Immature natural killer cell (primary cell): ENCODE measurements at regions not wholly inside any gene's neighbourhood (a gene's known extent, or its start where the extent isn't known, plus 50 kb on each side); places are given as distances from the start of the nearest gene placed in this dataset.

ENCODE experiments used
- DNase-seq, 3 donors: peaks; one replicate each; pipeline ENCODE4 v3.0.0; 2022; ENCODE audit warnings: mixed read lengths in 1 of 3
- H3K27ac Mint-ChIP-seq, 6 donors: one replicate each; pipeline ENCODE4 v1.8.0; 2020; ENCODE audit warnings: mixed read lengths in 6 of 6, mild to moderate bottlenecking in 5 of 6, inconsistent platforms in 4 of 6, moderate library complexity in 3 of 6
- H3K27me3 Mint-ChIP-seq, 3 donors: one replicate each; pipeline ENCODE4 v1.8.0; 2020 to 2021; ENCODE audit warnings: low read depth in 3 of 3, mild to moderate bottlenecking in 3 of 3, mixed read lengths in 3 of 3, moderate library complexity in 3 of 3, inconsistent platforms in 1 of 3
- H3K36me3 Mint-ChIP-seq, 3 donors: one replicate each; pipeline ENCODE4 v1.8.0; 2020; ENCODE audit warnings: mixed read lengths in 3 of 3, inconsistent platforms in 2 of 3, mild to moderate bottlenecking in 2 of 3
- H3K4me1 Mint-ChIP-seq, 2 donors: one replicate each; pipeline ENCODE4 v1.8.0; 2020; ENCODE audit warnings: inconsistent platforms in 2 of 2, mild to moderate bottlenecking in 2 of 2, mixed read lengths in 2 of 2, moderate library complexity in 1 of 2
- H3K4me3 Mint-ChIP-seq, 5 donors: one replicate each; pipeline ENCODE4 v1.8.0; 2020; ENCODE audit warnings: mild to moderate bottlenecking in 5 of 5, mixed read lengths in 5 of 5, inconsistent platforms in 3 of 5, moderate library complexity in 3 of 5
- H3K9me3 Mint-ChIP-seq, 6 donors: one replicate each; pipeline ENCODE4 v1.8.0; 2020; ENCODE audit warnings: mild to moderate bottlenecking in 6 of 6, mixed read lengths in 6 of 6, inconsistent platforms in 4 of 6, moderate library complexity in 3 of 6

- DNase-seq, result no peak
- Mint-ChIP-seq H3K9me3 (peaks cover 0 to 4% (median 0%) of the 10 kb centered on the region in 6 donors), H3K4me3 (no peak overlapping the region), H3K36me3 (peaks cover 0 to 3% (median 0%) of the 10 kb centered on the region in 3 donors), H3K27me3 (peaks cover 0 to 12% (median 6%) of the 10 kb centered on the region in 3 donors), H3K4me1 (no peaks in the 10 kb centered on the region), H3K27ac (no peak overlapping the region)
Measured at GRCh38 chr3:30945291-30945690, 50.8 kb upstream of the GADL1 start.

- H3K9me3 Mint-ChIP-seq, result peaks cover 0 to 2% (median 0%) of the 10 kb centered on the region in 6 donors
- H3K4me3 Mint-ChIP-seq, result no peak overlapping the region
- no peaks in the 10 kb centered on the region for H3K36me3 Mint-ChIP-seq
- DNase-seq, result no peak
- peaks cover 2 to 6% (median 4%) of the 10 kb centered on the region in 3 donors for H3K27me3 Mint-ChIP-seq
- no peak overlapping the region for H3K27ac Mint-ChIP-seq
- no peaks in the 10 kb centered on the region for H3K4me1 Mint-ChIP-seq
Measured at GRCh38 chr3:30948426-30948825, 54.0 kb upstream of the GADL1 start.

DNA sequence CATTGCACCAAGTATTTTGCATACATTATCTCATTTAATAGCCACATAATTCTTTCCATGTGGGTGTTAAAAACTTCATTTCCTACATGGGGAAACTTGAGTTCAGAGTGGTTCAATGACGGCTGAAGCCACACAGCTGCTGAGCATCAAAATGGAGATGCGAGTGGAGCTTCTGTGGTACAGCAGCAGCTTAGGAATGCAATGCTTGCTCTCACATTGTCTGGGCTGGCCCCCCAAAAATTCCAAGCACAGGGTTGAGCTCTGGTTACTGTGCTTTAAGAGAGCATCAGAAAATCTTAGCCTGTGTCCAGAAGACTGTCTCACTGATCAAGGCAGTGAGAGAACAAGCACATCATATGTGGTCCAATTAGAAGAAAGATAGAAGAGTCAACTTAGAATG is 57.4 kb upstream of the GADL1 start:
- Mint-ChIP-seq H3K27me3 (peaks cover 2 to 3% (median 3%) of the 10 kb centered on the region in 3 donors), H3K27ac (no peak overlapping the region), H3K4me3 (no peak overlapping the region), H3K9me3 (peaks cover 0 to 2% (median 0%) of the 10 kb centered on the region in 6 donors), H3K4me1 (no peaks in the 10 kb centered on the region), H3K36me3 (no peaks in the 10 kb centered on the region)
- no peak for DNase-seq

- Mint-ChIP-seq H3K4me3 (no peak overlapping the region), H3K9me3 (peaks cover 0 to 2% (median 0%) of the 10 kb centered on the region in 6 donors), H3K27me3 (peaks cover 0 to 3% (median 3%) of the 10 kb centered on the region in 3 donors), H3K27ac (no peak overlapping the region), H3K36me3 (no peaks in the 10 kb centered on the region), H3K4me1 (no peaks in the 10 kb centered on the region)
- DNase-seq, result no peak
Measured at GRCh38 chr3:30952786-30953185, 58.3 kb upstream of the GADL1 start.

GRCh38 chr3:30954426-30954825 is 60.0 kb upstream of the GADL1 start:
- H3K9me3 Mint-ChIP-seq, result peaks cover 0 to 2% (median 0%) of the 10 kb centered on the region in 6 donors
- no peaks in the 10 kb centered on the region for H3K36me3 Mint-ChIP-seq
- H3K27ac Mint-ChIP-seq, result no peak overlapping the region
- no peaks in the 10 kb centered on the region for H3K4me1 Mint-ChIP-seq
- DNase-seq, result no peak
- H3K27me3 Mint-ChIP-seq, result peaks cover 0 to 5% (median 0%) of the 10 kb centered on the region in 3 donors
- H3K4me3 Mint-ChIP-seq, result no peak overlapping the region

DNA sequence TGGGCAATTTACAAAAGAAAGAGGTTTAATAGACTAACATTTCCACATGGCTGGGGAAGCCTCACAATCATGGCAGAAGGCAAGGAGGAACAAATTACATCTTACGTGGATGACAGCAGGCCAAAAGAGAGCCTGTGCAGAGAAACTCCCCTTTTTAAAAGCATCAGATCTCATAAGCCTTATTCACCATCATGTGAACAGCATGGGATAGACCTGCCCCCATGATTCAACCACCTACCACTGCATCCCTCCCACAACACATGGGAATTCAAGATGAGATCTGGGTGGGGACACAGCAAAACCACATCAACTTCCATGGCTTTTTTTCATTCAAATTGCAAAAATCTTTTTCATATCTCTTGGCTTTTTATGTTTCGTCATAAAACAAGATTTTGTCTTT is 67.6 kb upstream of the GADL1 start:
- no peak overlapping the region for H3K4me3 Mint-ChIP-seq
- H3K36me3 Mint-ChIP-seq, result no peaks in the 10 kb centered on the region
- no peaks in the 10 kb centered on the region for H3K4me1 Mint-ChIP-seq
- no peak for DNase-seq
- H3K27ac Mint-ChIP-seq, result no peak overlapping the region
- H3K9me3 Mint-ChIP-seq, result no peaks in the 10 kb centered on the region
- H3K27me3 Mint-ChIP-seq, result peaks cover 1 to 8% (median 2%) of the 10 kb centered on the region in 3 donors

GRCh38 chr3:30962493-30962892 is 68.0 kb upstream of the GADL1 start:
- Mint-ChIP-seq H3K36me3 (no peaks in the 10 kb centered on the region), H3K4me3 (no peak overlapping the region), H3K4me1 (no peaks in the 10 kb centered on the region), H3K9me3 (no peaks in the 10 kb centered on the region), H3K27ac (no peak overlapping the region), H3K27me3 (peaks cover 1 to 8% (median 2%) of the 10 kb centered on the region in 3 donors)
- no peak for DNase-seq

DNA sequence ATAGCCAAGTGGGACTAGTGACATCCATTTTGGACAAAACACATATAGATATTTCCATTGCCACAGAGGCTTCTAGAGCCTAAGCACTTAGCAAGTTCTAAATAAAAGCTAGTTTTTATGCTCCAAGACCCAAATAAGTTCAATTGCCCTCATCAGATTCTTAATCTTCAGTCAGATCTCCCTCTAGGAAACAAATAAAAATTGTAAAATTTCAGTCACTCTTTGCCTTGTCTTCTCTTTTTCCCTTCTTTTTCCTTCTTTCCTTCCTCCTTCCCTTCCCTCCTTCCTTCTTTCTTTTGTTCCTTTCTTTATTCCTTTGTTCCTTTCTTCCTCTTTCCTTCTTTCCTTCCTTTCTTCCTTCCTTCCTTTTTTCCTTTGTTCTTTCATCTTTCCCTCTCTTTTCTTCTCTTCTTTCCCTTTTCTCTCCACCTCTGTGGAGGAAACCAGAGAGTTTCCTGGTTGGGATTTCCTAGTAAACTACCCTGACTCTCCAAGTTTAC is 68.8 kb upstream of the GADL1 start:
- no peaks in the 10 kb centered on the region for H3K4me1 Mint-ChIP-seq
- H3K9me3 Mint-ChIP-seq, result no peaks in the 10 kb centered on the region
- H3K27me3 Mint-ChIP-seq, result peaks cover under 1 to 8% (median 1%) of the 10 kb centered on the region in 3 donors
- H3K36me3 Mint-ChIP-seq, result no peaks in the 10 kb centered on the region
- H3K27ac Mint-ChIP-seq, result no peak overlapping the region
- no peak overlapping the region for H3K4me3 Mint-ChIP-seq
- DNase-seq, result no peak

GRCh38 chr3:30964612-30965011 is 70.2 kb upstream of the GADL1 start:
- no peaks in the 10 kb centered on the region for H3K9me3 Mint-ChIP-seq
- DNase-seq, result no peak
- no peak overlapping the region for H3K4me3 Mint-ChIP-seq
- H3K4me1 Mint-ChIP-seq, result no peaks in the 10 kb centered on the region
- peaks cover 0 to 8% (median 1%) of the 10 kb centered on the region in 3 donors for H3K27me3 Mint-ChIP-seq
- H3K27ac Mint-ChIP-seq, result no peak overlapping the region
- H3K36me3 Mint-ChIP-seq, result no peaks in the 10 kb centered on the region

GRCh38 chr3:30966896-30967295 is 72.4 kb upstream of the GADL1 start:
- no peaks in the 10 kb centered on the region for H3K36me3 Mint-ChIP-seq
- H3K9me3 Mint-ChIP-seq, result no peaks in the 10 kb centered on the region

GRCh38 chr3:30970183-30970582 is 75.7 kb upstream of the GADL1 start:
- no peak for DNase-seq
- no peak overlapping the region for H3K4me3 Mint-ChIP-seq
- H3K4me1 Mint-ChIP-seq, result no peaks in the 10 kb centered on the region
- H3K9me3 Mint-ChIP-seq, result no peaks in the 10 kb centered on the region
- no peaks in the 10 kb centered on the region for H3K36me3 Mint-ChIP-seq
- H3K27me3 Mint-ChIP-seq, result no peaks in the 10 kb centered on the region
- H3K27ac Mint-ChIP-seq, result no peak overlapping the region

More at GRCh38 chr3:30966896-30967295, 72.4 kb upstream of the GADL1 start:
- DNase-seq, result no peak
- Mint-ChIP-seq H3K27ac (no peak overlapping the region), H3K27me3 (peaks cover 0 to 8% (median 1%) of the 10 kb centered on the region in 3 donors), H3K4me1 (no peaks in the 10 kb centered on the region), H3K4me3 (no peak overlapping the region)

GRCh38 chr3:30972449-30972848 is 78.0 kb upstream of the GADL1 start:
- Mint-ChIP-seq H3K9me3 (no peaks in the 10 kb centered on the region), H3K27me3 (no peaks in the 10 kb centered on the region), H3K36me3 (no peaks in the 10 kb centered on the region), H3K4me1 (no peaks in the 10 kb centered on the region), H3K4me3 (no peak overlapping the region), H3K27ac (no peak overlapping the region)
- DNase-seq, result no peak

DNA sequence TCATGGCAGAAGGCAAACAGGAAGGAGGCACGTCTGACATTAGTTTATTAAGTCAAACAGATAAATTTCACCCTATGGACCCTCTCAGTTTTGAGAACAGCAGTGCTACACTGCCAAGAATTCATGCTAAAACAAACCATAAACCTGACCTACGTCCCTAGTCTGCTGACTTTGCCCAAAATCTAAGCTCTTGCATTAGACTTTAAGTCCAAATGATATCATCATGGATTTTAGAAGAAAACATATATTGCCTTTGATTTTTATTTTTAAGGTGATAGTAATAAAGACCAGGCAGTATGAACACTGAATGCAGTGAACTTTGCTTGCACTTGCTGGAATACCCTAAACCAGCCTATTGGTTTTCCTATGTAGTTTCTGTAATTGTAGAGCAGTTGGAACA is 79.6 kb upstream of the GADL1 start:
- Mint-ChIP-seq H3K4me1 (no peaks in the 10 kb centered on the region), H3K4me3 (no peak overlapping the region), H3K36me3 (peaks cover 0 to 4% (median 0%) of the 10 kb centered on the region in 3 donors), H3K27ac (no peak overlapping the region), H3K27me3 (no peaks in the 10 kb centered on the region), H3K9me3 (no peaks in the 10 kb centered on the region)
- no peak for DNase-seq

- DNase-seq, result no peak
- Mint-ChIP-seq H3K4me3 (no peak overlapping the region), H3K9me3 (no peaks in the 10 kb centered on the region), H3K27ac (no peak overlapping the region), H3K27me3 (no peaks in the 10 kb centered on the region), H3K4me1 (no peaks in the 10 kb centered on the region), H3K36me3 (peaks cover 0 to 4% (median 0%) of the 10 kb centered on the region in 3 donors)
Measured at GRCh38 chr3:30977592-30977991, 83.1 kb upstream of the GADL1 start.

DNA sequence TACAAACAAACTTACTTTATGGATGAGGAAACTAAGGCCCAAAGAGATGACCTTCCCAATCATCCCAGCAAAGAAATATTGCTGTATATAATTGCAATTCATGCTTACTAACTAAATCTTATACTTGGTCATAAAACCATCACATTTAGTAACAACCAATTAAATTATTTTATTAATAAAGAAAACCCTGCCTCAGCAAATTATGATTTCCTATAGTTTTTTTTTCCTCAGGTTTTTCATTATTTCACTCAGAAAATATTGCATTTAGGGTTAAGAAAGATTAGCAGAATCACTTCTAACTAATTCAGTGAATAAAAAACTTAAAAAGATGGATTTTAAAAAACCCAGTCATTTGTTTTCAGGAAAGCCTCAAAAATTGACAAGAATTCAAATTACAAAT is 86.5 kb upstream of the GADL1 start:
- Mint-ChIP-seq H3K4me1 (no peaks in the 10 kb centered on the region), H3K27me3 (no peaks in the 10 kb centered on the region), H3K36me3 (peaks cover 0 to 4% (median 0%) of the 10 kb centered on the region in 3 donors), H3K27ac (no peak overlapping the region), H3K4me3 (no peak overlapping the region), H3K9me3 (no peaks in the 10 kb centered on the region)
- DNase-seq, result no peak
